Neural cell (in vitro differentiated cells): ENCODE measurements at regions not wholly inside any gene's neighbourhood (a gene's known extent, or its start where the extent isn't known, plus 50 kb on each side); places are given as distances from the start of the nearest gene placed in this dataset.

Experiments
- H2AFZ ChIP-seq: fragments of 200-600, 300-800 bp; sonication (generic), shearing (Covaris generic); 2 replicates; pipeline ENCODE4 v1.6.0; 2014; ENCODE audit warnings: low read depth, mild to moderate bottlenecking, antibody characterized with exemption, low read length, moderate library complexity
- H3F3A ChIP-seq: fragments of 200-600 bp; shearing (Covaris generic); 2 replicates; pipeline ENCODE4 v1.6.1; 2016; ENCODE audit warnings: mild to moderate bottlenecking, moderate library complexity, mixed read lengths, antibody characterized with exemption, low read length; ENCODE audit not compliant: insufficient read depth, poor library complexity, severe bottlenecking
- H3K27ac ChIP-seq: fragments of 200-600, 300-800 bp; sonication (generic), shearing (Covaris generic); 2 replicates; pipeline ENCODE4 v1.5.1; 2014; ENCODE audit warnings: mild to moderate bottlenecking, low read length, moderate library complexity
- H3K27me3 ChIP-seq: fragments of 300-800, 200-600 bp; sonication (generic), shearing (Covaris generic); 2 replicates; pipeline ENCODE4 v1.6.0; 2014; ENCODE audit warnings: mild to moderate bottlenecking, low read depth, low read length, moderate library complexity; ENCODE audit not compliant: insufficient read depth
- H3K36me3 ChIP-seq: fragments of 300-800, 200-600 bp; sonication (generic), shearing (Covaris generic); 2 replicates; pipeline ENCODE4 v1.5.1; 2014; ENCODE audit warnings: mild to moderate bottlenecking, antibody characterized with exemption, low read length, moderate library complexity; ENCODE audit not compliant: insufficient read depth
- H3K4me2 ChIP-seq: fragments of 300-800, 200-600 bp; sonication (generic), shearing (Covaris generic); 2 replicates; pipeline ENCODE4 v1.6.0; 2014; ENCODE audit warnings: mild to moderate bottlenecking, low read length
- H3K4me3 ChIP-seq: fragments of 300-800, 200-600 bp; sonication (generic), shearing (Covaris generic); 2 replicates; pipeline ENCODE4 v1.5.1; 2014; ENCODE audit warnings: mild to moderate bottlenecking, low read length, moderate library complexity
- H3K79me2 ChIP-seq: fragments of 200-600 bp; shearing (Covaris generic); replicated peaks from 2 replicates; pipeline ENCODE4 v1.6.0; 2014; ENCODE audit warnings: mild to moderate bottlenecking, low read length, moderate library complexity; ENCODE audit not compliant: insufficient read depth
- H3K9ac ChIP-seq: fragments of 300-800, 200-600 bp; sonication (generic), shearing (Covaris generic); 2 replicates; pipeline ENCODE4 v1.6.1; 2016; ENCODE audit warnings: mild to moderate bottlenecking, low read length, mixed read lengths
- H3K9me2 ChIP-seq: fragments of 200-600 bp; shearing (Covaris generic); 2 replicates; pipeline ENCODE4 v1.6.1; 2016; ENCODE audit warnings: mild to moderate bottlenecking, low read length, mixed read lengths; ENCODE audit not compliant: insufficient read depth
- H3K9me3 ChIP-seq: fragments of 200-600, 300-800 bp; sonication (generic), shearing (Covaris generic); 2 replicates; pipeline ENCODE4 v1.6.1; 2016; ENCODE audit warnings: mild to moderate bottlenecking, mixed run types, low read length, moderate library complexity, mixed read lengths
- H4K20me1 ChIP-seq: fragments of 200-600 bp; shearing (Covaris generic); 2 replicates; pipeline ENCODE4 v1.6.1; 2016; ENCODE audit warnings: mild to moderate bottlenecking, mixed run types; ENCODE audit not compliant: insufficient read depth
- EP300 ChIP-seq: fragments of 450-650 bp; conservative IDR thresholded peaks from 2 replicates; pipeline ENCODE4 v1.6.1; 2014; ENCODE audit warnings: antibody characterized with exemption, mild to moderate bottlenecking, moderate library complexity; ENCODE audit not compliant: poor library complexity, severe bottlenecking
- EZH2 ChIP-seq: fragments of 200-600, 300-800 bp; shearing (Covaris generic), sonication (generic); IDR thresholded peaks from 2 replicates; pipeline ENCODE4 v1.6.1; 2014; ENCODE audit warnings: antibody characterized with exemption, low read length, borderline replicate concordance, mild to moderate bottlenecking; ENCODE audit not compliant: insufficient read depth, poor library complexity, severe bottlenecking
- POLR2AphosphoS5 ChIP-seq: IDR thresholded peaks from 2 replicates; pipeline ENCODE4 v1.6.1; 2012
- RAD21 ChIP-seq: fragments of 450-650 bp; conservative IDR thresholded peaks from 2 replicates; pipeline ENCODE4 v1.6.1; 2014; ENCODE audit warnings: antibody characterized with exemption, mild to moderate bottlenecking, moderate library complexity
- REST ChIP-seq: IDR thresholded peaks from 2 replicates; pipeline ENCODE4 v1.6.1; 2012; ENCODE audit warnings: borderline replicate concordance
- SMC3 ChIP-seq: fragments of 450-650 bp; conservative IDR thresholded peaks from 2 replicates; pipeline ENCODE4 v1.6.1; 2014; ENCODE audit warnings: antibody characterized with exemption, mild to moderate bottlenecking, moderate library complexity; ENCODE audit not compliant: poor library complexity
- TAF1 ChIP-seq: IDR thresholded peaks from 2 replicates; pipeline ENCODE4 v1.6.1; 2012; ENCODE audit warnings: low read depth

- no peaks in the 10 kb centered on the region for H3K79me2 ChIP-seq
- no peak overlapping the region for H3K27ac ChIP-seq
- no peaks in the 10 kb centered on the region for H3K9me2 ChIP-seq
- H3K4me2 ChIP-seq, result no peak overlapping the region
- H3K4me3 ChIP-seq, result no peak overlapping the region
- no peak for TF ChIP-seq TAF1
- TF ChIP-seq EP300, result peak; percentile 14
- TF ChIP-seq POLR2AphosphoS5, result no peak
- TF ChIP-seq RAD21, result no peak
- no peaks in the 10 kb centered on the region for H3K9me3 ChIP-seq
- no peaks in the 10 kb centered on the region for H4K20me1 ChIP-seq
- H3K9ac ChIP-seq, result no peak overlapping the region
- H3K27me3 ChIP-seq, result no peaks in the 10 kb centered on the region
- no peak overlapping the region for H2AFZ ChIP-seq
- H3F3A ChIP-seq, result no peaks in the 10 kb centered on the region
- H3K36me3 ChIP-seq, result no peaks in the 10 kb centered on the region
Measured at GRCh38 chr9:91126761-91127445, 234.8 kb downstream of the AUH start.

- Histone ChIP-seq H3K36me3 (no peaks in the 10 kb centered on the region), H3K9me2 (no peaks in the 10 kb centered on the region), H3K79me2 (no peaks in the 10 kb centered on the region), H3K4me3 (no peak overlapping the region), H3K9me3 (no peaks in the 10 kb centered on the region), H3K27ac (no peak overlapping the region), H3K4me2 (no peak overlapping the region), H3K9ac (no peak overlapping the region), H3F3A (no peaks in the 10 kb centered on the region), H3K27me3 (no peaks in the 10 kb centered on the region), H4K20me1 (no peaks in the 10 kb centered on the region), H2AFZ (no peak overlapping the region)
- TF ChIP-seq REST, result no peak
- TF ChIP-seq POLR2AphosphoS5, result no peak
- TF ChIP-seq EP300, result no peak
- TF ChIP-seq EZH2, result no peak
Measured at GRCh38 chr9:91127653-91128052, 234.1 kb downstream of the AUH start.

GRCh38 chr9:91130796-91131318 lies 230.9 kb downstream of the AUH start:
- no peak overlapping the region for H3K4me3 ChIP-seq
- no peak overlapping the region for H2AFZ ChIP-seq
- no peaks in the 10 kb centered on the region for H3K27me3 ChIP-seq
- no peaks in the 10 kb centered on the region for H3K36me3 ChIP-seq
- H3K9me2 ChIP-seq, result no peaks in the 10 kb centered on the region
- H3K27ac ChIP-seq, result no peak overlapping the region
- TF ChIP-seq TAF1, result no peak
- no peak for TF ChIP-seq RAD21
- no peak for TF ChIP-seq SMC3
- no peak for TF ChIP-seq EZH2
- H4K20me1 ChIP-seq, result no peaks in the 10 kb centered on the region
- H3F3A ChIP-seq, result no peaks in the 10 kb centered on the region
- H3K9ac ChIP-seq, result no peak overlapping the region
- no peaks in the 10 kb centered on the region for H3K9me3 ChIP-seq
- no peak overlapping the region for H3K4me2 ChIP-seq
- H3K79me2 ChIP-seq, result no peaks in the 10 kb centered on the region
